ENCODE measurements at regions not wholly inside any gene's neighbourhood (a gene's known extent, or its start where the extent isn't known, plus 50 kb on each side); places are given as distances from the start of the nearest gene placed in this dataset.

- no peak for TF ChIP-seq ZNF248 (tag by site-specific recombination; IDR thresholded peaks at IDR 0.05)
- no peak for TF ChIP-seq ZNF629 (tag by site-specific recombination; IDR thresholded peaks at IDR 0.05)
- TF ChIP-seq BCL6B (tag by site-specific recombination; IDR thresholded peaks at IDR 0.05), result no peak
- no peak for TF ChIP-seq GLIS1 (tag by site-specific recombination; IDR thresholded peaks at IDR 0.05)
Measured at GRCh38 chr14:96634896-96635295, 132.7 kb downstream of the PAPOLA start (continued).

- Histone ChIP-seq H3K27ac (ENCODE audit: extremely low read depth, low read depth, low read length) (no peak overlapping the region), H3K9me3 (ENCODE audit: control insufficient read depth, insufficient read depth, low read depth, low read length) (no peaks in the 10 kb centered on the region), H3K36me3 (ENCODE audit: control insufficient read depth in 2 of 2, insufficient read depth in 1 of 2, low read length in 2 of 2) (no peaks in the 10 kb centered on the region), H3K4me3 (ENCODE audit: low read depth, low read length) (no peak overlapping the region), H3K4me1 (ENCODE audit: control insufficient read depth, insufficient read depth, low read length) (no peaks in the 10 kb centered on the region)
- ChIA-PET POLR2A (no interaction called here), CTCF (no interaction called here)
- no peak for TF ChIP-seq ZNF341 (tag by site-specific recombination; IDR thresholded peaks at IDR 0.05; ENCODE audit: low read depth)
- no peak for TF ChIP-seq ZNF366 (tag by site-specific recombination; conservative IDR thresholded peaks at IDR 0.05)
- no peak for TF ChIP-seq ZBTB8A (tag by site-specific recombination; IDR thresholded peaks at IDR 0.05)
- TF ChIP-seq ZNF184 (tag by site-specific recombination; IDR thresholded peaks at IDR 0.05), result no peak
Measured at GRCh38 chr14:96635850-96636249, 133.7 kb downstream of the PAPOLA start.

- H3K27ac ChIP-seq (ENCODE audit: extremely low read depth, low read depth, low read length), result no peak overlapping the region
- H3K9me3 ChIP-seq (ENCODE audit: control insufficient read depth, insufficient read depth, low read depth, low read length), result no peaks in the 10 kb centered on the region
- POLR2A ChIA-PET, result no interaction called here
- H3K4me1 ChIP-seq (ENCODE audit: control insufficient read depth, insufficient read depth, low read length), result no peaks in the 10 kb centered on the region
- H3K4me3 ChIP-seq (ENCODE audit: low read depth, low read length), result no peak overlapping the region
- H3K36me3 ChIP-seq (ENCODE audit: control insufficient read depth in 2 of 2, insufficient read depth in 1 of 2, low read length in 2 of 2), result no peaks in the 10 kb centered on the region
- CTCF ChIA-PET, result no interaction called here
- no peak for TF ChIP-seq ZSCAN5A (tag by site-specific recombination; IDR thresholded peaks at IDR 0.05)
- no peak for TF ChIP-seq ZBTB49 (tag by site-specific recombination; IDR thresholded peaks at IDR 0.05; ENCODE audit: low read depth)
- no peak for TF ChIP-seq ZNF366 (tag by site-specific recombination; conservative IDR thresholded peaks at IDR 0.05)
- no peak for TF ChIP-seq SETDB1 (IDR thresholded peaks at IDR 0.05; ENCODE audit: insufficient read length, low read length)
- no peak for TF ChIP-seq ZNF610 (tag by site-specific recombination; IDR thresholded peaks at IDR 0.05; ENCODE audit: borderline replicate concordance)
- no peak for TF ChIP-seq ZNF654 (tag by site-specific recombination; IDR thresholded peaks at IDR 0.05; ENCODE audit: low read depth)
- TF ChIP-seq ZNF239 (tag by site-specific recombination; IDR thresholded peaks at IDR 0.05), result no peak
- no peak for TF ChIP-seq ZNF19 (tag by site-specific recombination; IDR thresholded peaks at IDR 0.05; ENCODE audit: low read depth)
- TF ChIP-seq ZNF302 (tag by site-specific recombination; IDR thresholded peaks at IDR 0.05; ENCODE audit: low read depth), result no peak
- no peak for TF ChIP-seq TRIM28 (IDR thresholded peaks at IDR 0.05; ENCODE audit: borderline replicate concordance, low read length)
- no peak for TF ChIP-seq KLF16 (tag by site-specific recombination; IDR thresholded peaks at IDR 0.05)
- TF ChIP-seq ZNF792 (tag by site-specific recombination; IDR thresholded peaks at IDR 0.05), result no peak
- TF ChIP-seq ZNF132 (tag by site-specific recombination; IDR thresholded peaks at IDR 0.05; ENCODE audit: borderline replicate concordance), result no peak
- TF ChIP-seq KLF17 (tag by site-specific recombination; IDR thresholded peaks at IDR 0.05), result no peak
- TF ChIP-seq ZNF26 (tag by site-specific recombination; IDR thresholded peaks at IDR 0.05), result no peak
- no peak for TF ChIP-seq ZNF510 (tag by site-specific recombination; IDR thresholded peaks at IDR 0.05; ENCODE audit: insufficient replicate concordance)
- no peak for TF ChIP-seq ZNF558 (tag by site-specific recombination; IDR thresholded peaks at IDR 0.05)
- TF ChIP-seq ZNF140 (tag by site-specific recombination; IDR thresholded peaks at IDR 0.05), result no peak
- no peak for TF ChIP-seq ZNF202 (tag by site-specific recombination; IDR thresholded peaks at IDR 0.05; ENCODE audit: borderline replicate concordance)
Measured at GRCh38 chr14:96637521-96637920, 135.3 kb downstream of the PAPOLA start.
